ENCODE measurements at regions not wholly inside any gene's neighbourhood (a gene's known extent, or its start where the extent isn't known, plus 50 kb on each side); places are given as distances from the start of the nearest gene placed in this dataset.
"Not testable (repeated sequence)": the region's sequence is repeated elsewhere in the genome, so short reads cannot be mapped to it uniquely, and the experiment has no call there.

- Histone ChIP-seq H4K5ac (ENCODE audit: insufficient read length, low read depth, low read length) (no peak overlapping the region), H3K9me3 (ENCODE audit: control insufficient read depth, low read depth, low read length) (no peaks in the 10 kb centered on the region), H3K14ac (ENCODE audit: insufficient read depth, low read length) (no peak overlapping the region), H4K20me1 (ENCODE audit: control insufficient read depth, insufficient read depth, insufficient read length) (no peaks in the 10 kb centered on the region), H3K23me2 (ENCODE audit: insufficient read length, low read depth, low read length, poor library complexity, severe bottlenecking) (no peaks in the 10 kb centered on the region), H3K4ac (ENCODE audit: low read depth, low read length) (no peak overlapping the region), H2BK20ac (ENCODE audit: low read depth, low read length, poor library complexity, severe bottlenecking) (no peak overlapping the region), H3K27me3 (ENCODE audit: insufficient read depth, low read length) (no peaks in the 10 kb centered on the region), H3K27ac (ENCODE audit: insufficient read length, low read depth, low read length) (no peak overlapping the region), H2AFZ (ENCODE audit: low read length) (no peak overlapping the region), H2BK15ac (ENCODE audit: low read depth, low read length) (no peak overlapping the region), H3K56ac (ENCODE audit: insufficient read length, low read depth, low read length) (no peak overlapping the region), H3K79me2 (ENCODE audit: insufficient read depth, low read length) (no peaks in the 10 kb centered on the region), H3K79me1 (ENCODE audit: insufficient read depth, low read depth, low read length, poor library complexity, severe bottlenecking) (no peaks in the 10 kb centered on the region), H3K23ac (ENCODE audit: insufficient read length, low read depth, low read length) (no peak overlapping the region), H4K8ac (replicated peaks; ENCODE audit: insufficient read length, low read depth, low read length) (no peak overlapping the region), H2BK120ac (ENCODE audit: low read depth, low read length, poor library complexity, severe bottlenecking) (no peak overlapping the region), H2BK5ac (ENCODE audit: insufficient read length, low read length) (no peak overlapping the region), H2BK12ac (ENCODE audit: insufficient read length, low read depth, low read length) (no peak overlapping the region), H3T11ph (ENCODE audit: low read length) (no peak overlapping the region), H3K4me2 (ENCODE audit: insufficient read depth, insufficient read length, low read length) (no peak overlapping the region), H4K91ac (ENCODE audit: insufficient read length, low read depth, low read length) (no peak overlapping the region), H3K4me1 (ENCODE audit: insufficient read depth, low read length) (peaks cover 6% of the 10 kb centered on the region; the same call in 1 of the 2 replicates), H3K9ac (ENCODE audit: extremely low read depth, insufficient read length, low read length) (no peak overlapping the region), H3K18ac (ENCODE audit: insufficient read length, low read depth, low read length) (no peak overlapping the region), H2AK5ac (ENCODE audit: insufficient read length, low read length) (no peak overlapping the region)
- H3K4me1 Mint-ChIP-seq, result peaks cover 12 to 15% of the 10 kb centered on the region in 2 experiments; a peak in 3 of 4 replicates
- TF ChIP-seq, protein P1, sequence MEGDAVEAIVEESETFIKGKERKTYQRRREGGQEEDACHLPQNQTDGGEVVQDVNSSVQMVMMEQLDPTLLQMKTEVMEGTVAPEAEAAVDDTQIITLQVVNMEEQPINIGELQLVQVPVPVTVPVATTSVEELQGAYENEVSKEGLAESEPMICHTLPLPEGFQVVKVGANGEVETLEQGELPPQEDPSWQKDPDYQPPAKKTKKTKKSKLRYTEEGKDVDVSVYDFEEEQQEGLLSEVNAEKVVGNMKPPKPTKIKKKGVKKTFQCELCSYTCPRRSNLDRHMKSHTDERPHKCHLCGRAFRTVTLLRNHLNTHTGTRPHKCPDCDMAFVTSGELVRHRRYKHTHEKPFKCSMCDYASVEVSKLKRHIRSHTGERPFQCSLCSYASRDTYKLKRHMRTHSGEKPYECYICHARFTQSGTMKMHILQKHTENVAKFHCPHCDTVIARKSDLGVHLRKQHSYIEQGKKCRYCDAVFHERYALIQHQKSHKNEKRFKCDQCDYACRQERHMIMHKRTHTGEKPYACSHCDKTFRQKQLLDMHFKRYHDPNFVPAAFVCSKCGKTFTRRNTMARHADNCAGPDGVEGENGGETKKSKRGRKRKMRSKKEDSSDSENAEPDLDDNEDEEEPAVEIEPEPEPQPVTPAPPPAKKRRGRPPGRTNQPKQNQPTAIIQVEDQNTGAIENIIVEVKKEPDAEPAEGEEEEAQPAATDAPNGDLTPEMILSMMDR (conservative IDR thresholded peaks at IDR 0.05), result no peak
- H3K36me3 Mint-ChIP-seq (ENCODE audit: insufficient read depth in 1 of 3, low read depth in 3 of 3), result peaks cover 0 to 7% (median 2%) of the 10 kb centered on the region in 3 experiments; a peak in 5 of 7 replicates
- no peaks in the 10 kb centered on the region for H3K27me3 Mint-ChIP-seq (ENCODE audit: low read depth)
- DNase-seq, result no peak
- no CpG with 5 or more reads among the region's 2 CpGs for WGBS (ENCODE audit: extremely low coverage, insufficient read length, low lambda C conversion rate)
- no peak overlapping the region for H3K4me3 Mint-ChIP-seq
- no peak overlapping the region for H3K27ac Mint-ChIP-seq
- peaks cover 60 to 70% of the 10 kb centered on the region in 2 experiments for H3K9me3 Mint-ChIP-seq
Observed at GRCh38 chrX:45619290-45619689, 418.6 kb upstream of the DIPK2B start.

- H2BK20ac ChIP-seq (ENCODE audit: low read depth, low read length, poor library complexity, severe bottlenecking); H3K27ac ChIP-seq (ENCODE audit: insufficient read length, low read depth, low read length); H3K56ac ChIP-seq (ENCODE audit: insufficient read length, low read depth, low read length); H2AFZ ChIP-seq (ENCODE audit: low read length); H4K8ac ChIP-seq (replicated peaks; ENCODE audit: insufficient read length, low read depth, low read length); H3K4me1 Mint-ChIP-seq; H3K4me3 Mint-ChIP-seq; H3K14ac ChIP-seq (ENCODE audit: insufficient read depth, low read length); H3K4me2 ChIP-seq (ENCODE audit: insufficient read depth, insufficient read length, low read length); H4K5ac ChIP-seq (ENCODE audit: insufficient read length, low read depth, low read length); DNase-seq; H2BK5ac ChIP-seq (ENCODE audit: insufficient read length, low read length); H3K23me2 ChIP-seq (ENCODE audit: insufficient read length, low read depth, low read length, poor library complexity, severe bottlenecking); H3K27me3 ChIP-seq (ENCODE audit: insufficient read depth, low read length); H4K91ac ChIP-seq (ENCODE audit: insufficient read length, low read depth, low read length); H3K79me2 ChIP-seq (ENCODE audit: insufficient read depth, low read length); H3K79me1 ChIP-seq (ENCODE audit: insufficient read depth, low read depth, low read length, poor library complexity, severe bottlenecking); H4K20me1 ChIP-seq (ENCODE audit: control insufficient read depth, insufficient read depth, insufficient read length); H3K27ac Mint-ChIP-seq; H3K4ac ChIP-seq (ENCODE audit: low read depth, low read length); H3K23ac ChIP-seq (ENCODE audit: insufficient read length, low read depth, low read length); H2AK5ac ChIP-seq (ENCODE audit: insufficient read length, low read length); H3K27me3 Mint-ChIP-seq (ENCODE audit: low read depth); H2BK120ac ChIP-seq (ENCODE audit: low read depth, low read length, poor library complexity, severe bottlenecking); H3K4me1 ChIP-seq (ENCODE audit: insufficient read depth, low read length); H2BK12ac ChIP-seq (ENCODE audit: insufficient read length, low read depth, low read length); H3T11ph ChIP-seq (ENCODE audit: low read length); H3K18ac ChIP-seq (ENCODE audit: insufficient read length, low read depth, low read length); H2BK15ac ChIP-seq (ENCODE audit: low read depth, low read length); H3K9ac ChIP-seq (ENCODE audit: extremely low read depth, insufficient read length, low read length): not testable (repeated sequence)
- WGBS (ENCODE audit: extremely low coverage, insufficient read length, low lambda C conversion rate), result no CpG with 5 or more reads among the region's 8 CpGs
- Mint-ChIP-seq H3K9me3 (peaks cover 67 to 75% of the 10 kb centered on the region in 2 experiments), H3K36me3 (ENCODE audit: insufficient read depth in 1 of 3, low read depth in 3 of 3) (peaks cover 4 to 11% (median 7%) of the 10 kb centered on the region in 3 experiments; a peak in 6 of 7 replicates)
- peaks cover 10% of the 10 kb centered on the region for H3K9me3 ChIP-seq (ENCODE audit: control insufficient read depth, low read depth, low read length)
Observed at GRCh38 chrX:45615591-45615990, 414.9 kb upstream of the DIPK2B start.
